ENCODE measurements at regions not wholly inside any gene's neighbourhood (a gene's known extent, or its start where the extent isn't known, plus 50 kb on each side); places are given as distances from the start of the nearest gene placed in this dataset.

- DNase-seq (ENCODE audit: insufficient read length, low spot score) (no peak), FAIRE-seq (no peak)
- no peak for TF ChIP-seq CTCF (IDR thresholded peaks at IDR 0.05; ENCODE audit: insufficient read depth, missing control alignments)
These were observed 99.7 kb downstream of the PXDC1 start for GRCh38 chr6:3651698-3652229.

DNA sequence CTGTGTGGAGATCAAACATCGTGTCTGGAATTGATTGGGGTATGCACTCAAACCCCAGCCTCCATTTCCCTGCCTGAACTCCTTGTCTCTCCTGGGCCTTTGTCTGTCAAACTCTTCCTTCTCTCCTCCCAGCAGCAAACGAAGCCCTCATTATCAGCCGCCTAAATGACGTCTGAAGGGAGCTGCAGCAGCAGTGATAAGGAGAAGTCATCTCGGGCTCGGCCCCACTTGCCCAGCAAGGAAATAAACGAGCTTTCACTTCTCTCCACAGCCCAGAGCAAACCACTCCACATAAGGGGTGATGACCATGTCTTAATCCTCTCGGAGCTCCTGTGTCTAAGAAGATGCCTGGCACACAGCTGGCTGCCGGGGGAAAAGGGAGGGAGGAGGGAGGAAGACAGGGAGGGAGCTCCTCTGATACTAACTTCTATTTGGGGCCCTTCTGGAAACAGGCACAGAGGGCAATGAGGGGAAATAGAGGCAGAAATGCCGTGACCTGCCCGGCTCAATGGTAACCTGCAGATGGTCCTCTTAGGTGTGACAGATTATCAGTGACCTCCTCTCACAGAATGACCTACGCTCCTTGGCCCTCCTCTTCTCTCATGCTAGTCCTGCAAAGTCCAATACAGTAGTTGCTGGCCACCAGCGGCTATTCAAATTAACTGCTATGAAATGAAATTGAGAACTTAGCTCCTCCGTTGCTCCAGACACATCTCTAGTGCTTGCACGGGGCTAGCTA lies 100.4 kb downstream of the PXDC1 start:
- DNase-seq (ENCODE audit: insufficient read length, low spot score) (no peak), FAIRE-seq (no peak)
- no peak for TF ChIP-seq CTCF (IDR thresholded peaks at IDR 0.05; ENCODE audit: insufficient read depth, missing control alignments)

DNA sequence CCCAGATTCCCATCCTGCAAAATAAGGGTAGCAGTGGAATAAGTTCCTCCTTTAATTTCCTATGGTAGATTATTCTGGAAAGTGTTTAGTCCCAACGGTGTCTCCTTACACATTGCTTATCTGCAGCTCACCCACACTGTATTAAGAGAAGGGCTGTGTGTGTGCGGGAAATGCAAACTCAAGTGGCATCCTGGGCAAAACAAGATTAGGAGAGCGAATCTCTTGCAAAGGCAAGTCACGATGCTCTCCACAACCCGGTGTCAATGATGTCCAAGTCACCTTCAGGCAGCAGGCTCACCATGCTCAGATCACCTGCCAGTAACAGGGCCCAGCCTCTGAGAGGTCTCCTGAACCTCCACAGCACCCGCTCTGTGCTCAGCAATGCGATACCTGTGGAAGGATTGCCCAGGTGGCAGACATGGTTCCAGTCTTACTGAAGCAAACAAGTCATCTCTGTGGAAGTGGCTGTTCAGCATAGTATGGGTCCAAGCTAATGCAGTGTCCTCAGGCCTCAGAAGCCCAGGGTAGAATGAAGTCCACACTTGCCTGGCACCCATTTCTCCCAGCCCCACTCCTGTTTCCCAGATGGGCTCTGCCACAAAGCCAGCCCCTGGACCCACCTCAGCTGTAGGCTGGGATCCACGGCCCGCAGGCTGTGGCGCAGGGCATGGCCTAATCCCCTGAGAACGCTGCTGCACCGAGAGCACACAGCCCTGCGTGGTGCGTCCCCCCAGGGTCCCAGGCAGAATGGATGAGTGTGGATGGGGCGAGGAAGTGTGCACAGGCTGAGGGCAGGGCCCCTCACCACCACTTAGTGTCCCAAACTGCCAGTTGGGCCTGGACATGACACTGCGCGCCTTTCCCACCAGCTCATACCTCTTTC lies 101.2 kb downstream of the PXDC1 start:
- DNase-seq (ENCODE audit: insufficient read length, low spot score) = no peak
- TF ChIP-seq CTCF (IDR thresholded peaks at IDR 0.05; ENCODE audit: insufficient read depth, missing control alignments) = no peak
- FAIRE-seq = no peak

- DNase-seq (ENCODE audit: insufficient read length, low spot score) = no peak
- no peak for TF ChIP-seq CTCF (IDR thresholded peaks at IDR 0.05; ENCODE audit: insufficient read depth, missing control alignments)
- FAIRE-seq = no peak
These were observed 102.8 kb downstream of the PXDC1 start for GRCh38 chr6:3648724-3649123.

GRCh38 chr6:3646616-3647362 lies 104.7 kb downstream of the PXDC1 start:
- no peak for DNase-seq (ENCODE audit: insufficient read length, low spot score)
- no peak for TF ChIP-seq CTCF (IDR thresholded peaks at IDR 0.05; ENCODE audit: insufficient read depth, missing control alignments)
- no peak for FAIRE-seq

DNA sequence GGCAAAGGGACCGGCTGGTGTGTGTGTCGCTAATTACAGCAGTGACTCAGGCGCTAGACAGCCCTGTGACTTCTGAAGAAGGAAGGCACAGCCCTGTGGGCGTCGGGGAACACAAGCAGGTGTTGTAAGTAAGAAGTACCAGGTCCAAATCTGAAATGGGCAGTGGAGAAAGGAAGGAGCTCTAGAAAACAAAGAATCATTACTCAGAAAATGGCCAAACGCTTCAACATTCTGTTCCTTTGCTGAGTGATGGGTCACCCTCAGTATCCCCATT lies 106.8 kb downstream of the PXDC1 start:
- TF ChIP-seq CTCF (IDR thresholded peaks at IDR 0.05; ENCODE audit: insufficient read depth, missing control alignments) = no peak
- FAIRE-seq = no peak
- no peak for DNase-seq (ENCODE audit: insufficient read length, low spot score)
